Liver (tissue), 3 donors: ENCODE measurements at regions not wholly inside any gene's neighbourhood (a gene's known extent, or its start where the extent isn't known, plus 50 kb on each side); places are given as distances from the start of the nearest gene placed in this dataset.

ENCODE experiments used
- ATF3 ChIP-seq: IDR thresholded peaks from 2 replicates; pipeline ENCODE4 v1.6.1; 2016; ENCODE audit warnings: antibody characterized with exemption
- CTCF ChIP-seq: fragments of 150-350 bp; IDR thresholded peaks from 2 replicates; pipeline ENCODE4 v1.5.1; 2017; ENCODE audit warnings: improper control_type of control experiment, low read depth, low read length; ENCODE audit not compliant: missing input control
- FOXA1 ChIP-seq: IDR thresholded peaks from 2 replicates; pipeline ENCODE4 v1.6.1; 2016; ENCODE audit warnings: antibody characterized with exemption
- GABPA ChIP-seq, 2 donors: IDR thresholded peaks in 1 of 2; conservative IDR thresholded peaks in 1 of 2; 2 replicates each; pipeline ENCODE4 v1.6.1; 2016; ENCODE audit warnings: antibody characterized with exemption in 2 of 2, mild to moderate bottlenecking in 1 of 2, moderate library complexity in 1 of 2
- HNF4G ChIP-seq: IDR thresholded peaks from 2 replicates; pipeline ENCODE4 v1.6.1; 2016; ENCODE audit warnings: antibody characterized with exemption
- JUND ChIP-seq, 2 donors: IDR thresholded peaks; 2 replicates each; pipeline ENCODE4 v1.6.1; 2016; ENCODE audit warnings: antibody characterized with exemption in 2 of 2
- MAX ChIP-seq: IDR thresholded peaks from 2 replicates; pipeline ENCODE4 v1.6.1; 2016; ENCODE audit warnings: antibody characterized with exemption
- RAD21 ChIP-seq, 2 donors: IDR thresholded peaks; 2 replicates each; pipeline ENCODE4 v1.6.1; 2016; ENCODE audit warnings: antibody characterized with exemption in 2 of 2, mild to moderate bottlenecking in 2 of 2
- REST ChIP-seq: IDR thresholded peaks from 2 replicates; pipeline ENCODE4 v1.6.1; 2016; ENCODE audit warnings: antibody characterized with exemption, mild to moderate bottlenecking
- RXRA ChIP-seq, 2 donors: IDR thresholded peaks; 2 replicates each; pipeline ENCODE4 v1.6.1; 2017 to 2018; ENCODE audit warnings: antibody characterized with exemption in 2 of 2, mild to moderate bottlenecking in 1 of 2
- TAF1 ChIP-seq: conservative IDR thresholded peaks from 2 replicates; pipeline ENCODE4 v1.6.1; 2016; ENCODE audit warnings: antibody characterized with exemption, mild to moderate bottlenecking
- ZBTB33 ChIP-seq: IDR thresholded peaks from 2 replicates; pipeline ENCODE4 v1.6.1; 2016; ENCODE audit warnings: antibody characterized with exemption
- donor health status: healthy.
- donor health status: healthy.

GRCh38 chr6:156016186-156016976, 560.7 kb upstream of the NOX3 start:
- TF ChIP-seq REST = no peak
- no peak for TF ChIP-seq CTCF
- TF ChIP-seq ATF3 = no peak
- TF ChIP-seq MAX = no peak
- no peak for TF ChIP-seq RAD21 (IDR thresholded peaks at IDR 0.05)
- TF ChIP-seq ZBTB33 = no peak
- TF ChIP-seq FOXA1 = no peak
- TF ChIP-seq GABPA (IDR thresholded peaks at IDR 0.05 in 1 of 2, conservative IDR thresholded peaks at IDR 0.05 in 1 of 2) = no peak
- no peak for TF ChIP-seq RXRA (IDR thresholded peaks at IDR 0.05)
- no peak for TF ChIP-seq TAF1
- no peak for TF ChIP-seq JUND (IDR thresholded peaks at IDR 0.05)
- TF ChIP-seq HNF4G = no peak
